ENCODE measurements at regions not wholly inside any gene's neighbourhood (a gene's known extent, or its start where the extent isn't known, plus 50 kb on each side); places are given as distances from the start of the nearest gene placed in this dataset.

GRCh38 chr21:40901691-40902090 is 54.7 kb upstream of the DSCAM start:
- TF ChIP-seq, protein P1, sequence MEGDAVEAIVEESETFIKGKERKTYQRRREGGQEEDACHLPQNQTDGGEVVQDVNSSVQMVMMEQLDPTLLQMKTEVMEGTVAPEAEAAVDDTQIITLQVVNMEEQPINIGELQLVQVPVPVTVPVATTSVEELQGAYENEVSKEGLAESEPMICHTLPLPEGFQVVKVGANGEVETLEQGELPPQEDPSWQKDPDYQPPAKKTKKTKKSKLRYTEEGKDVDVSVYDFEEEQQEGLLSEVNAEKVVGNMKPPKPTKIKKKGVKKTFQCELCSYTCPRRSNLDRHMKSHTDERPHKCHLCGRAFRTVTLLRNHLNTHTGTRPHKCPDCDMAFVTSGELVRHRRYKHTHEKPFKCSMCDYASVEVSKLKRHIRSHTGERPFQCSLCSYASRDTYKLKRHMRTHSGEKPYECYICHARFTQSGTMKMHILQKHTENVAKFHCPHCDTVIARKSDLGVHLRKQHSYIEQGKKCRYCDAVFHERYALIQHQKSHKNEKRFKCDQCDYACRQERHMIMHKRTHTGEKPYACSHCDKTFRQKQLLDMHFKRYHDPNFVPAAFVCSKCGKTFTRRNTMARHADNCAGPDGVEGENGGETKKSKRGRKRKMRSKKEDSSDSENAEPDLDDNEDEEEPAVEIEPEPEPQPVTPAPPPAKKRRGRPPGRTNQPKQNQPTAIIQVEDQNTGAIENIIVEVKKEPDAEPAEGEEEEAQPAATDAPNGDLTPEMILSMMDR (IDR thresholded peaks at IDR 0.05), result no peak
- no peak for TF ChIP-seq POLR2A (IDR thresholded peaks at IDR 0.05)
